K562 (cell line): ENCODE measurements at regions not wholly inside any gene's neighbourhood (a gene's known extent, or its start where the extent isn't known, plus 50 kb on each side); places are given as distances from the start of the nearest gene placed in this dataset.

Source experiments
- ATAC-seq: fragments of 200-7000 bp; cut with Tn5 transposase; 3 replicates; pipeline ENCODE4 v1.9.1; 2020; ENCODE audit warnings: moderate library complexity
- BruUV-seq: library from RNA; stranded (reverse); fragments of 400-500 nt; replicated peaks from 2 replicates; lab custom pipeline; 2021; lab: Mats Ljungman, UMichigan
- CTCF ChIA-PET: fragments of 300-600 bp; formaldehyde crosslinking; extraction: SDS; loops from one replicate; lab custom pipeline; 2021; ENCODE audit warnings: low intra/inter-chr PET ratio; lab: Yijun Ruan, JAX
- POLR2A ChIA-PET: fragments of 300-600, 350-650 bp; sonication (Branson Sonifier 250); formaldehyde crosslinking; extraction: SDS; loops from one replicate; lab custom pipeline; 2021; ENCODE audit warnings: antibody characterized with exemption, inconsistent platforms; lab: Yijun Ruan, JAX
- DNase-seq, 4 experiments: peaks; one replicate each; pipeline versions ENCODE4 v3.0.0 to v3.0.0-alpha.2; 2011 to 2018; ENCODE audit warnings: low spot score in 3 of 4, mixed read lengths in 3 of 4; ENCODE audit errors: extremely low read depth in 1 of 4
- FAIRE-seq: peaks from 2 replicates; lab custom pipeline; 2011; peaks lifted over from hg19 to GRCh38; lab: Jason Lieb, UNC
- H2AFZ ChIP-seq: 2 replicates; pipeline ENCODE4 v1.6.0; 2011; ENCODE audit warnings: low read depth, low read length, control low read depth, inconsistent platforms
- H3K27ac ChIP-seq: fragments of 200-600 bp; 3 replicates; pipeline ENCODE4 v1.8.0; 2011; ENCODE audit warnings: low read depth, mild to moderate bottlenecking, control low read depth, inconsistent platforms, low read length, moderate library complexity, mixed read lengths; ENCODE audit errors: extremely low read depth
- H3K27me3 ChIP-seq, 2 experiments: fragments of 300-600 bp in 1 of 2; 2 replicates in 1 of 2; 3 replicates in 1 of 2; pipeline versions ENCODE4 v1.6.0 to v1.8.0; 2011; ENCODE audit warnings: inconsistent platforms in 2 of 2, low read length in 2 of 2, mild to moderate bottlenecking in 1 of 2, mixed read lengths in 1 of 2, moderate library complexity in 1 of 2; ENCODE audit not compliant: control insufficient read depth in 2 of 2, insufficient read depth in 2 of 2
- H3K36me3 ChIP-seq: fragments of 300-600 bp; 3 replicates; pipeline ENCODE4 v1.8.0; 2011; ENCODE audit warnings: mild to moderate bottlenecking, low read length, inconsistent platforms; ENCODE audit not compliant: control insufficient read depth, insufficient read depth
- H3K4me1 ChIP-seq, 2 experiments: fragments of 200-600 bp in 1 of 2; replicated peaks in 1 of 2; 2 replicates in 1 of 2; 3 replicates in 1 of 2; pipeline versions ENCODE4 v1.5.1 to v1.8.0; 2011; ENCODE audit warnings: inconsistent platforms in 2 of 2, low read length in 2 of 2, mild to moderate bottlenecking in 1 of 2, mixed read lengths in 1 of 2, moderate library complexity in 1 of 2; ENCODE audit not compliant: control insufficient read depth in 2 of 2, insufficient read depth in 2 of 2
- H3K4me2 ChIP-seq: 2 replicates; pipeline ENCODE4 v1.6.1; 2011; ENCODE audit warnings: low read length, control low read depth, inconsistent platforms, mixed read lengths; ENCODE audit not compliant: insufficient read depth
- H3K4me3 ChIP-seq: fragments of 200-600 bp; sonication (generic), shearing (Covaris generic); 2 replicates; pipeline ENCODE4 v1.5.1; 2016; ENCODE audit warnings: control low read depth, inconsistent platforms
- H3K79me2 ChIP-seq: fragments of 200-600 bp; 3 replicates; pipeline ENCODE4 v1.8.0; 2011; ENCODE audit warnings: low read length, inconsistent platforms; ENCODE audit not compliant: control insufficient read depth, insufficient read depth
- H3K9ac ChIP-seq, 2 experiments: 2 replicates each; pipeline versions ENCODE4 v1.6.0 to v1.6.1; 2011; ENCODE audit warnings: low read depth in 2 of 2, low read length in 2 of 2, control low read depth in 1 of 2, inconsistent platforms in 1 of 2, mild to moderate bottlenecking in 1 of 2, mixed read lengths in 1 of 2; ENCODE audit not compliant: insufficient read depth in 1 of 2
- H3K9me1 ChIP-seq: one replicate; pipeline ENCODE4 v1.6.0; 2011; ENCODE audit warnings: inconsistent platforms, mild to moderate bottlenecking, low read length, moderate library complexity; ENCODE audit not compliant: control insufficient read depth, insufficient read depth
- H3K9me3 ChIP-seq: replicated peaks from 2 replicates; pipeline ENCODE4 v1.5.1; 2011; ENCODE audit warnings: low read depth, low read length, inconsistent platforms; ENCODE audit not compliant: control insufficient read depth, insufficient read depth
- H4K20me1 ChIP-seq: replicated peaks from 2 replicates; pipeline ENCODE4 v1.6.1; 2011; ENCODE audit warnings: low read length, inconsistent platforms, mixed read lengths; ENCODE audit not compliant: control insufficient read depth, insufficient read depth
- ERF ChIP-seq: fragments of 450-650 bp; formaldehyde crosslinking; IDR thresholded peaks from 2 replicates; pipeline ENCODE4 v1.4.0; 2020; ENCODE audit warnings: mild to moderate bottlenecking, mixed read lengths
- FUS ChIP-seq: fragments of 200-400 bp; formaldehyde crosslinking; optimal IDR thresholded peaks from 2 replicates; pipeline ENCODE3; 2017; ENCODE audit warnings: low read depth, low read length
- KLF16 ChIP-seq: IDR thresholded peaks from 2 replicates; pipeline ENCODE4 v1.6.1; 2016; ENCODE audit warnings: antibody characterized with exemption
- LARP7 ChIP-seq: fragments of 450-650 bp; IDR thresholded peaks from 2 replicates; pipeline ENCODE4 v1.6.1; 2016
- MEF2A ChIP-seq: IDR thresholded peaks from 2 replicates; pipeline ENCODE4 v1.6.1; 2011; ENCODE audit warnings: low read depth, mild to moderate bottlenecking, low read length, moderate library complexity; ENCODE audit not compliant: control insufficient read depth
- OTX1 ChIP-seq: fragments of 450-650 bp; formaldehyde crosslinking; IDR thresholded peaks from 2 replicates; pipeline ENCODE4 v1.4.0; 2022; ENCODE audit warnings: mild to moderate bottlenecking
- PHB ChIP-seq: fragments of 250-450 bp; sonication (Bioruptor Pico); IDR thresholded peaks from 2 replicates; pipeline ENCODE4 v1.5.0; 2021
- ZBTB17 ChIP-seq: fragments of 450-650 bp; formaldehyde crosslinking; IDR thresholded peaks from 2 replicates; pipeline ENCODE4 v1.4.0; 2020; ENCODE audit warnings: mild to moderate bottlenecking
- WGBS: fragments of 100-300 bp; shearing (Covaris generic); methylation state at CpG from one replicate; pipeline ENCODE4 v1.1.6; 2016; ENCODE audit warnings: low coverage, mixed read lengths; ENCODE audit not compliant: insufficient coverage; ENCODE audit errors: missing lambda C conversion rate; 5-methylcytosine and 5-hydroxymethylcytosine counted together
- in situ Hi-C: fragments of 300-500 bp; cut with MboI; formaldehyde crosslinking; loops from 4 replicates; pipeline ENCODE4 v1.15.0; 2018; ENCODE audit warnings: inconsistent platforms, mixed read lengths
- intact Hi-C: fragments of 100-400 bp; cut with micrococcal nuclease; formaldehyde crosslinking; loops from 2 replicates; pipeline ENCODE4 v1.14.2; 2022
- TF ChIP-seq, protein P1 (sequence below), 2 experiments: IDR thresholded peaks in 1 of 2; conservative IDR thresholded peaks in 1 of 2; 2 replicates each; pipeline ENCODE4 v1.6.1; 2016; ENCODE audit warnings: low read depth in 2 of 2, mild to moderate bottlenecking in 1 of 2, missing compliant biosample characterization in 1 of 2, missing genetic modification characterization in 1 of 2, moderate library complexity in 1 of 2

DNA sequence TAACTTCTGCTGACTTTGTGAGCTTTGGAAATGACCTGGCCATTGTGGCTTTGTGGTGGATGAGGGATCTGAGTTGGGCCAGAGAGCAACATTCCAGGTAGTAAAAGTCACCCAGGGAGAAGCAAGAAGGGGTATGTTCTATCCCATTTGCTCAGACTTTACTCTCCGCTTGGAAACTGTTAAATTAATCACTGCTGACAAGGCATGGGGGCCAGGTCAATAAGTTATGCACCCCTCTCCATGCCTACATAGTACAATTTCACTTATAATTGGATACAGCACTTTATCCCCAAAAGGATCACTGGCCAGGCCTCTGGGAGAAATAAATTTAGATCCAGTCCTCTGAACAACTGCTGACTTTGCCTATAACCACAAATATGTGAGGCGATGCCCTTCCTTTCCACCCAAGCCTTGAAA, 92.1 kb downstream of the RPRM start:
- BruUV-seq, result no TSS peak
- no peak for FAIRE-seq
- POLR2A ChIA-PET, result no interaction called here

More for the DNA sequence above, 92.1 kb downstream of the RPRM start:
- H4K20me1 ChIP-seq, result no peaks in the 10 kb centered on the region
- ATAC-seq (no peak), DNase-seq (no peak)
- intact Hi-C loops (no loop called here), in situ Hi-C loops (no loop called here)
- no peaks in the 10 kb centered on the region for H3K4me1 ChIP-seq
- 0 out of 2 replicates have a peak, but pooled peaks cover 1% of the 10 kb centered on the region for H3K9me3 ChIP-seq
- H3K4me3 ChIP-seq, result no peak overlapping the region
- no peaks in the 10 kb centered on the region for H3K9me1 ChIP-seq
- H3K27me3 ChIP-seq, result no peaks in the 10 kb centered on the region
- no peak overlapping the region for H3K9ac ChIP-seq
- TF ChIP-seq PHB (CRISPR knock-in tag), result no peak
- TF ChIP-seq MEF2A, result no peak
- TF ChIP-seq KLF16, result no peak
- TF ChIP-seq ERF (CRISPR knock-in tag), result no peak
- TF ChIP-seq, protein P1, sequence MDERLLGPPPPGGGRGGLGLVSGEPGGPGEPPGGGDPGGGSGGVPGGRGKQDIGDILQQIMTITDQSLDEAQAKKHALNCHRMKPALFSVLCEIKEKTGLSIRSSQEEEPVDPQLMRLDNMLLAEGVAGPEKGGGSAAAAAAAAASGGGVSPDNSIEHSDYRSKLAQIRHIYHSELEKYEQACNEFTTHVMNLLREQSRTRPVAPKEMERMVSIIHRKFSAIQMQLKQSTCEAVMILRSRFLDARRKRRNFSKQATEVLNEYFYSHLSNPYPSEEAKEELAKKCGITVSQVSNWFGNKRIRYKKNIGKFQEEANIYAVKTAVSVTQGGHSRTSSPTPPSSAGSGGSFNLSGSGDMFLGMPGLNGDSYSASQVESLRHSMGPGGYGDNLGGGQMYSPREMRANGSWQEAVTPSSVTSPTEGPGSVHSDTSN (CRISPR knock-in tag; IDR thresholded peaks at IDR 0.05; ENCODE audit: low read depth), result no peak
- TF ChIP-seq, protein P1 (tag; conservative IDR thresholded peaks at IDR 0.05; ENCODE audit: low read depth), result no peak
- no peak for TF ChIP-seq FUS
- no peak for TF ChIP-seq OTX1 (CRISPR knock-in tag)
- no peak for TF ChIP-seq LARP7
- TF ChIP-seq ZBTB17, result no peak
- CTCF ChIA-PET, result no interaction called here
- no peaks in the 10 kb centered on the region for H3K36me3 ChIP-seq
- no peak overlapping the region for H2AFZ ChIP-seq
- H3K4me2 ChIP-seq, result no peak overlapping the region
- WGBS, result 0% methylated on average over 2 of the region's 2 CpGs
- no peaks in the 10 kb centered on the region for H3K79me2 ChIP-seq
- H3K27ac ChIP-seq, result no peak overlapping the region
